Activated CD8-positive, alpha-beta memory T cell treated with anti-CD3 and anti-CD28 coated beads for 4 hours (primary cell): ENCODE measurements at regions not wholly inside any gene's neighbourhood (a gene's known extent, or its start where the extent isn't known, plus 50 kb on each side); places are given as distances from the start of the nearest gene placed in this dataset.
"Not testable (repeated sequence)": the region's sequence is repeated elsewhere in the genome, so short reads cannot be mapped to it uniquely, and the experiment has no call there.

Source experiments
- DNase-seq, 2 donors: peaks; one replicate each; pipeline ENCODE4 v3.0.0-alpha.2; 2020; ENCODE audit warnings: low read depth in 2 of 2

GRCh38 chr18:66872277-66872676, 268.4 kb upstream of the CDH19 start:
- no peak for DNase-seq

- no peak for DNase-seq
These were observed 263.8 kb upstream of the CDH19 start for GRCh38 chr18:66867653-66868052.

- DNase-seq, result not testable (repeated sequence)
These were observed 262.6 kb upstream of the CDH19 start for GRCh38 chr18:66866427-66866940.

DNA sequence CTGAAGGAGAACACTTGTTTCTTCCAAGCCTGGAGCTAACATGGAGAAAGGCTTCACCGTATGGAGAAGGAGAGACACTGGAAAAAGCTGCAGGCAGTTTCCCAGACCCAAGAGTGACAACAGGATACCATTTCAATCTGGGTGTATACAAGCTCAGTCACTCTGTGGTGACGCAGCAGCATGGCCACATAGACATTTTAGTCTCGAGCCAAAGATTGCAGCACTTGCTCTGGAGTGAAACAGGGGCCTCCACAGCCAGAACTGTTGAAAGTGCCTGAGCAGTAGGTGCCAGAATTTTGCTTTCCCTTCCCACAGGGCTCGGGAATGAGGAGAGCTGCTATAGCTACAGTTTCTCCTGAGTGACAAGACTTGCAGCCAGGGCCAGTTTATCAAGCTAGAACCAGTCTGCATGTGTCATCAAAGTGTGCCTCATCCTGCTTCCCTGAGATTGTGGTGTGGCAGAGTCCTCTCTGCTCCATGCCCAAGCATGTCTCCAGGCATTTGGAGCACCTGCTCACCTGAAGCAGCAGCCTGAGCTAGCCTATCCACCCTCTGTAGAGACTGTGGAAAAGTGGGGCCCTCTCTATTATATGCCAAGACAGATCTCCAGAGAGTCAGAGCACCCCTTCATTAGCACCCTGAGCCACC, 234.6 kb upstream of the CDH19 start:
- no peak for DNase-seq

GRCh38 chr18:66833646-66834045, 229.8 kb upstream of the CDH19 start:
- no peak for DNase-seq

DNA sequence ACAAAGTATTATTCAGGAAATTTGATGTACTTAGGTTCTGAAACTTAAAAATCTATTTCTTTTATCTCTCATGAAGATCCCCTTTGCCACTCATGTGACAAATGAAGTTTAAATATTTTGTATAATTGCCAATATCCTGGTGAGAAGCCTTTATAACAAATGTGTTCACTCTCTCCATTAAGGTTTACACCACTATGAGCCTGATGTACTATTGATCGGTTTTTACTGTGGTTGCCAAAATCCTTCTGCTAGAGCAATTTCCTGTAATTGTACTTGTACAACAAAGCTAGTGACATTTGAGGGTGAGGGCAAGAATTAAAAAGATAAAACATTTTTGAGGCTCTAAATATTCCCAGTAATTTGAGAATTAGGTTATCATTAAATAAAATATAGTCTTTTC, 222.3 kb upstream of the CDH19 start:
- DNase-seq, result no peak

DNA sequence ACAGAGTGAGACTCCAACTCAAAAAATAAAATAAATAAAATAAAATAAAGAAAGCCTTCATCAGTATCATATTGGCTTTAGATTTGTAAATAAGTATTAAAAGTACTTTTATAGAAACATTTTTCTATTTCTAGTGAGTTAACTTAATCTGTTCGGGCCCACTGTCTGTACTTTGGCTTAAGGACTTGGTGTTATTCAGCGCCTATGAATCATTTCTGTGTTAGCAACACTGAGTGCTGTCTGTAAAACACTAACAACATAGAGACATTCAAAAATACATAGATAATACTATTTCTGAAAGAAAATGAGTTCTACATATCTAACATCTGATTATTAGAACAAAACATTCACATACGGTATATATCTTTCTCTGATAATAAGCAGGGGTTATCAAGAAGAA, 221.5 kb upstream of the CDH19 start:
- DNase-seq, result no peak

DNA sequence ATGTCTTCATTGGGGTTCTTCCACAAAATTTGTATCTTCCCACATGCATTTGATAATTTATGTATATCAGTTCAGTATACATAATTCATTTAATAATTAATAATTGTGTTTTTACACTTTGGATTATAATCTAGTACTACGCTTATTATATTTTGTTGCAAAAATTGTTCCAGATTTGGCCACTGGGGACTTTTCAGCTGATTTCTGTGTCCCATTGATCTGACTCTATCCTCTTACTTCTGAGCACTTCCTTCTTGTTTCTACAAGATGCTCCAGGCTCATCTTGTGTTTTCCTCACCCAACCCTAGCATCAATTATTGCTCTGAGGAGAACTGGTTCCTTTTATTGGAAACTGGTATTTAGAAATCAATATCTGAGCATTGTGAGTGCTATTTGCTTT, 215.3 kb upstream of the CDH19 start:
- DNase-seq, result no peak

GRCh38 chr18:66813138-66813537, 209.2 kb upstream of the CDH19 start:
- DNase-seq, result no peak

- no peak for DNase-seq
These were observed 191.2 kb upstream of the CDH19 start for GRCh38 chr18:66795051-66795450.

- DNase-seq, result no peak
These were observed 188.6 kb upstream of the CDH19 start for GRCh38 chr18:66792466-66792865.

DNA sequence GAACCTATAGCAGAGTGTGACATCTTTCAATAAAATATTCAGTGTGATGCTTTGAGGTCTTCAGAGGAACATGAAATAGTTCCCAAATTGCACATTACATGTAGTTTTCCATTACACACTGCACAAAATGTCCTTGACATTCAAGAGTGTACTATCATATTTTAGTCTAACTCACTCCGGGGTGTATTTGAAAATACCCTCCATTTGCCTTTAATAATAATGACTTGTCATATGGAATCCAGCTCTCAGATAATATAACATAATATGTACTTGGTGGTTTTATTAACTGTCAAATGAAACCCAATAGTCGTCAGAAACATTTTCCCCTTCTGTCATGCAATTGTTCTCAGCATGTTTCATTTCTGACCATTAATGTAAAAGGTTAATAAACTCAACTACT, 176.7 kb upstream of the CDH19 start:
- no peak for DNase-seq

- DNase-seq, result no peak
These were observed 174.2 kb upstream of the CDH19 start for GRCh38 chr18:66778048-66778447.

DNA sequence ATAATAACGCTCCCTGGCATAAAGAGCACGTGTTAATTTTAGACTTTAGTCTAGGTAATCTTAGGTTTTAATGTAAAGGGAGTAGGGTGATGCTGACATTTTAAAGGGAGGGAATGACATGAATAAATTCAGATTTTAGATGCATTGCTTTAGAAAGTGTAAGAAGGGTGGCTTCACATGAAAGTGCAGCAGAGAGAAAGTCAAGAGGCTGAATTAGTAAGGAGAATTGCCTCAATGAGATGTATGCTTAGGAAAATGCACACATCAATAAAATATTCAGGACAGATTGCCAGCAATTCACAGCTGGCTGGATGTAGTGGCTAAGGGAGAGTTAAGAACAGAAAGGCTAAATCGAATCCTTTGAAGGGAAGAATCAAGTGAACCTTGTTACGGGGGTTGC, 165.5 kb upstream of the CDH19 start:
- DNase-seq, result no peak

GRCh38 chr18:66764230-66764629, 160.3 kb upstream of the CDH19 start:
- DNase-seq, result no peak

DNA sequence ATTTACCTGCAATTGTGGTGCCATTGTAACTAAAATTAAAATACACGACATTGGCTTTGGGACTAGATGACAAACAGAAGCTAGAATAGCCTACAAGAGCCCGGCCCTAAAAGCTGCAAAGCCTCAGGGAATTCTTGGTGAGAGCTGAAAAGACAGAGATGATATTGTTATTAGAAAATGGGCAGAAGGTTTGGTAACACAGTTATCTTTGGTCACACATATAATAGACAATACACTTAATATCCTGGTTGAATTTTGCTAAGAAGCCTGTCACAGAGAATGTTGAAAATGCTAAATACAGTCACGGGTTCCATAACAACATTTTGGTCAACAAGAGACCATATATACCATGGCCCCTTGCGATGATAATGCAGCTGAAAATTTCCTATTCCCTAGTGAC, 157.3 kb upstream of the CDH19 start:
- DNase-seq, result no peak

- no peak for DNase-seq
These were observed 156.7 kb upstream of the CDH19 start for GRCh38 chr18:66760559-66760958.

DNA sequence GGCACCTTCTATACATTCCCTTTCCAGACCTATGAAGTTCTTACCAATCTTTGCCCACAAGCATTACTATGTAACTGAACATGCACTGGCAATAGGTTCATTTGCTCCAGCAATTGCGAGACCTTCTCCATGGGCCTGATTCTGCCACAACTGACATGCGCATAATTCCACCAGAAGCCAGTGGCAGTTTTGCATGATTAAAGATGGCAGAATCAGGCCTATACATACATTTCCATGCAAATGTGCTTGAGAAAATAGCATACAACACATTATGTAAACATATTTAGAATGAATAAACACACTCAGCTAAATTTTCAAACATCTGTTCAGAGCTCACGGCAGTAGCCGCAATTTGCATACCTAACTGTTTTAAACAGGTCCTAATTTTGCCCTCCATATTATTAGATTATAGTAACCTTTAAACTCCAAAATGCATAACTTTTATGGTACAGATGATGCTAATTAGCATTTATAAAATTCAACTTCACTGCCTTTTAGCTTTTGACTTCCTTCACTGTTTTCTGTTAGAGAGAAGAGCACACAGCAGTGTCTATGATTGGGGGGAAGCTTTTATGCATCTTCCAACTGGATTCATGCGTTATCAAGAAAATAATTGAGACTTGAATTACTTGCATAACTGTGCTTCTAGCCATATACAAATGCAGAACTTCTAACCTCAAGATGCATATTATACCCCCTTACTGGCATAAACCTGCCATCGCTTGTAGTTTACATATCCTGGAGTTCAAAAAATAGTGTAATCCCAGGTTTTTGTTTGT, 155.3 kb upstream of the CDH19 start:
- DNase-seq, result no peak

- DNase-seq, result no peak
These were observed 154.1 kb upstream of the CDH19 start for GRCh38 chr18:66757946-66758345.

DNA sequence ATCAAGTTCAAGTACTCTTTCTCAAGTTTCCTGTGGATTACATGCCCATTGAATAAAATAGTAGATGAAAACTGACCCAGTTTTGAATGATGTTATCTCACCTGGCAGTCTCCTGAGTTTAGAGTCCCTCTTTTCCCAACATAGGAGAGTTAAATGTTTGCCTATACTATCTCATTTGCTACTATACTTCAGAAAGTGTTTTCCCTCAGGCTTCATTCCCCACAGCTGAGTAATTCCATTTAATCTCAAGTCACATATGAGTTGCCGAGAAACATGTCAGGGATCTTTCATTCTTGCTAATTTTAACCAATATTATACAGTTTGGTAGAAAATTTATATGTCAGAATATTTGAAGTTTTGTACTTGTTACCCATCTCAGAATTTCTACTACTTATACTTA, 150.4 kb upstream of the CDH19 start:
- DNase-seq, result no peak

DNA sequence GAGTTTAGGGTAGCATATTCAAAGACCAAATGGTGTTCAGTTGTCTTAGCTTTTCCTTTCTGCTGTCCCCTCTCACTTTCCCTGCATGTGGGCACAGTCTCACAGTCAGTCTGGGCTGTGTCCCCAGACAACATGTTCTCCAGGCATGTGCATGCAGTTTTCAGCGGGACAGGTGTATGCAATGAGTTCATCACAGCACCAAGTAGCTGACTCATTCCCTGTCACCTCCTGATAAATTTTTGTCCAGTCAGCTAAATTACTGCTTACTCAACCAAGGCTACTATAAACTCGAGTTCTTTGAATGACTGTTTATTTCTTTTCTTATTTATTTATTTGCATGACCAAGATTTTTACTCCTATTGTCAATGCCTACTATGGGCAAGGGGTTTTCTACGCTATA, 148.8 kb upstream of the CDH19 start:
- no peak for DNase-seq

GRCh38 chr18:66749481-66750035, 145.7 kb upstream of the CDH19 start:
- no peak for DNase-seq

- DNase-seq, result no peak
These were observed 145.1 kb upstream of the CDH19 start for GRCh38 chr18:66749030-66749429.
